ENCODE measurements at regions not wholly inside any gene's neighbourhood (a gene's known extent, or its start where the extent isn't known, plus 50 kb on each side); places are given as distances from the start of the nearest gene placed in this dataset.

- Histone ChIP-seq H3K36me3 (replicated peaks in 1 of 2; ENCODE audit: insufficient read depth in 1 of 2, low read depth in 2 of 2) (no peaks in the 10 kb centered on the region), H3K27ac (no peak overlapping the region), H3K4me3 (no peak overlapping the region), H3K27me3 (no peaks in the 10 kb centered on the region), H3K4me1 (no peaks in the 10 kb centered on the region), H3K9me3 (no peaks in the 10 kb centered on the region)
- ATAC-seq (no peak), DNase-seq (no peak)
- no peak for TF ChIP-seq POLR2A (IDR thresholded peaks at IDR 0.05)
- no peak for TF ChIP-seq CTCF (IDR thresholded peaks at IDR 0.05)
- intact Hi-C loops (cut with DNase I) = no loop called here
- 81 to 84% methylated on average over 7 of the region's 7 CpGs for WGBS, 2 donors
Observed at GRCh38 chr5:180424094-180424493, 70.1 kb upstream of the CNOT6 start.

DNA sequence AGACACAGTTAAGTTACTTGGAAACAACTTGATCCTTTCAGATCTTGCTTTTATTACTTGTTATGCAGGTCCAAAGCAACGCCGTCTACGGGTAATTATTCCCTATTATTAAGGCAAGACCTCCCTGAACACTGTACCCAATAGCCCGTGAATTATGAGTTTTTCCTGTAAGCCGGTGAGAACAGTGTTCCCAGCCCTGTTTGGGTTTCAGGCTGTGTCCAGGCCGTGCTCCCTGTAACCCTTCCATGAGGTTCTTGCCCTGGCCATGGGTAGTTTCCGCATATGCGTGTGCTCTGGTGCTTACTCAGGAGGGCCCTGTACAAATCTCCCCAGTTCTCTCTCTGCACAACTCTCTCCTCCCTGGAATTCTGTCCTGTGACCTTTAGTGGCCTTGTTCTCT lies 65.6 kb upstream of the CNOT6 start:
- TF ChIP-seq CTCF (IDR thresholded peaks at IDR 0.05) (no peak), POLR2A (IDR thresholded peaks at IDR 0.05) (no peak)
- Histone ChIP-seq H3K4me3 (no peak overlapping the region), H3K9me3 (no peaks in the 10 kb centered on the region), H3K36me3 (replicated peaks in 1 of 2; ENCODE audit: insufficient read depth in 1 of 2, low read depth in 2 of 2) (no peaks in the 10 kb centered on the region), H3K4me1 (no peaks in the 10 kb centered on the region), H3K27me3 (no peaks in the 10 kb centered on the region), H3K27ac (no peak overlapping the region)
- intact Hi-C loops (cut with DNase I) = no loop called here
- DNase-seq = no peak
- WGBS, 2 donors = 88 to 92% methylated on average over 8 of the region's 8 CpGs
- ATAC-seq = no peak

DNA sequence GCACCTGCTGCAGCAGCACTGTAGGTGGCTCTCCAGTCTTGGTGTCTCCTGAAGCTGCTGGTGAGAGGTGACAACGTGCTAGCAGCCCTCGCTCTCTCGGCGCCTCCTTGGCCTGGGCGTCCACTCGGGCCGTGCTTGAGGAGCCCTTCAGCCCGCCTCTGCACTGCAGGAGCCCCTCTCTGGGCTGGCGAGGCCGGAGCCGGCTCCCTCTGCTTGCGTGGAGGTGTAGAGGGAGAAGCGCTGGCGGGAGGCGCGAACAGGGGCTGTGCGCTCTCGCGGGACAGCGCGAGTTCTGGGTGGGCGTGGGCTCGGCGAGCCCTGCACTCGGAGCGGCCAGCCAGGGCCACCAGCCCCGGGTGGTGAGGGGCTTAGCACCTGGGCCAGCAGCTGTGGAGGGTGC lies 62.2 kb upstream of the CNOT6 start:
- no peak for DNase-seq
- TF ChIP-seq CTCF (IDR thresholded peaks at IDR 0.05) (no peak), POLR2A (IDR thresholded peaks at IDR 0.05) (no peak)
- Histone ChIP-seq H3K27ac (no peak overlapping the region), H3K27me3 (no peaks in the 10 kb centered on the region), H3K36me3 (replicated peaks in 1 of 2; ENCODE audit: insufficient read depth in 1 of 2, low read depth in 2 of 2) (no peaks in the 10 kb centered on the region), H3K4me1 (no peaks in the 10 kb centered on the region), H3K4me3 (no peak overlapping the region), H3K9me3 (no peaks in the 10 kb centered on the region)
- WGBS, 2 donors = 83 to 93% methylated on average over 16 to 24 of the region's 27 CpGs
- intact Hi-C loops (cut with DNase I) = no loop called here
- no peak for ATAC-seq

- no peak overlapping the region for H3K27ac ChIP-seq
- ATAC-seq = no peak
- no peak overlapping the region for H3K4me3 ChIP-seq
- H3K36me3 ChIP-seq (replicated peaks in 1 of 2; ENCODE audit: insufficient read depth in 1 of 2, low read depth in 2 of 2) = no peaks in the 10 kb centered on the region
- H3K4me1 ChIP-seq = no peaks in the 10 kb centered on the region
- DNase-seq = no peak
- H3K9me3 ChIP-seq = no peaks in the 10 kb centered on the region
- TF ChIP-seq CTCF (IDR thresholded peaks at IDR 0.05) (no peak), POLR2A (IDR thresholded peaks at IDR 0.05) (no peak)
- intact Hi-C loops (cut with DNase I) = no loop called here
- H3K27me3 ChIP-seq = no peaks in the 10 kb centered on the region
- 67 to 79% methylated on average over 5 to 6 of the region's 6 CpGs for WGBS, 2 donors
Observed at GRCh38 chr5:180433032-180433422, 61.2 kb upstream of the CNOT6 start.

DNA sequence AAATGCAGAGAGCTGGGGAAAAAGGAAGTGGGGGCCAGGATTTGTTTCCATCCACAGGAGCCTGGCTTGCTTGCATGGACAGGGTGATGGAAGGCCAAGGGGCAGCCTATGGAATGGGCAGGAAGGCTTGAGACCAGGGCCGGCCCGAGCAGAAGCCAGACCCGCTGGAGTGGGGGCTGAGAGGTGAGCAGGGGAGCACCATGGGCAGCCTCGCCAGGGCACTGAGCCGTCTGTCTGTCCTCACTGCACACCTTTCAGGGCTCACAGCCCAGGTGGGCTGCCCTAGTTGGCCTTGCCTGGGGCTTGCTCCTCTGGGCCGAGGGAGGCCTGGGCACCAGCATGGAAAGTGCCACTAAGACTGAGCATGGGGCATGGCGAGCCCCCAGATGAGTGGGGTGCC lies 58.6 kb upstream of the CNOT6 start:
- no peak for DNase-seq
- no peak overlapping the region for H3K4me3 ChIP-seq
- intact Hi-C loops (cut with DNase I) = no loop called here
- no peaks in the 10 kb centered on the region for H3K36me3 ChIP-seq (replicated peaks in 1 of 2; ENCODE audit: insufficient read depth in 1 of 2, low read depth in 2 of 2)
- no peak for ATAC-seq
- 74 to 90% methylated on average over 4 to 7 of the region's 7 CpGs for WGBS, 2 donors
- H3K27me3 ChIP-seq = no peaks in the 10 kb centered on the region
- TF ChIP-seq CTCF (IDR thresholded peaks at IDR 0.05) (no peak), POLR2A (IDR thresholded peaks at IDR 0.05) (no peak)
- no peaks in the 10 kb centered on the region for H3K4me1 ChIP-seq
- no peak overlapping the region for H3K27ac ChIP-seq
- H3K9me3 ChIP-seq = no peaks in the 10 kb centered on the region
